NCI-H2107 treated with DMSO at 0.1 percent for 48 hours (cell line): ENCODE measurements at regions not wholly inside any gene's neighbourhood (a gene's known extent, or its start where the extent isn't known, plus 50 kb on each side); places are given as distances from the start of the nearest gene placed in this dataset.

Source experiments
- DNase-seq: peaks from one replicate; lab custom pipeline; 2025; ENCODE audit not compliant: unreplicated experiment; lab: John Stamatoyannopoulos, UW

DNA sequence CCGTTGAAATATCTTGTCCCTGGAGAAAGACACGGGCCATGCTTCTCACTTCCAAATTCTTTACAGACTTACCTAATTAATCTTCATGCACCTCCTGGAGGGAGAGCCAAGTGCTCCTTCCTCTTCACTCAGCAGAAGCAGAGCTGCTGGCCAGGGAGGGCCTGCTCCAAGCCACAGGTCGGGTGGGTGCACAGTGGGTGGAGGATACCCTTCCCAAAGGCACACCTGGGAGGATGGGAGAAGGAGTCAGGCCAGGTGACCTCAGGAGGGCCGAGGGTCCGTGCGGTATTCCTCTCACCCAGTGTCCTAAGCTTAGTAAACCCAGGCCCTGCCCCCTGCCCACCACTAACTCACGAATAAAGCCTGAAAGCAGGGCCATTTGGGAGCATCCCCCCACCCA lies 171.3 kb upstream of the RPL38 start:
- DNase-seq = no peak

GRCh38 chr17:74037320-74037719 lies 166.2 kb upstream of the RPL38 start:
- DNase-seq = no peak

- no peak for DNase-seq
These were observed 163.2 kb upstream of the RPL38 start for GRCh38 chr17:74040291-74040690.

DNA sequence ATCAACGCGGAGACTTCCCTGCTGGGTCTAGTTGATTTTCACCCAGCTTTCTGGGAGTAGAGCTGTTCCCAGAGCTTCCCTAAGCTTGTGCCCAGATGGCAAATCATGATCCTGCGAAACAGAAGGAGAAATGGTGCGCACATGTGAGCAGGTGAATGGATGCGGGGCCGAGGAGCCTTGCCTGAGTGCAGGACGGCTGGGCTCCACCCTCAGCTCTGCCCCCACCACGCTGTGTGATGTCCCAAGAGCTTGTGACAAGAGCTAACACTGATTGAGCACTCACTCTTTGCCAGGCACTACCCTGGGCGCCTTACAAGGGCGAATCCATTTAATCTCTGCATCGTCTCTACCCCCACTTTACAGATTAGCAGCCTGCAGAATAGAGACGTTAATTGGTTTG lies 162.7 kb upstream of the RPL38 start:
- DNase-seq = no peak

DNA sequence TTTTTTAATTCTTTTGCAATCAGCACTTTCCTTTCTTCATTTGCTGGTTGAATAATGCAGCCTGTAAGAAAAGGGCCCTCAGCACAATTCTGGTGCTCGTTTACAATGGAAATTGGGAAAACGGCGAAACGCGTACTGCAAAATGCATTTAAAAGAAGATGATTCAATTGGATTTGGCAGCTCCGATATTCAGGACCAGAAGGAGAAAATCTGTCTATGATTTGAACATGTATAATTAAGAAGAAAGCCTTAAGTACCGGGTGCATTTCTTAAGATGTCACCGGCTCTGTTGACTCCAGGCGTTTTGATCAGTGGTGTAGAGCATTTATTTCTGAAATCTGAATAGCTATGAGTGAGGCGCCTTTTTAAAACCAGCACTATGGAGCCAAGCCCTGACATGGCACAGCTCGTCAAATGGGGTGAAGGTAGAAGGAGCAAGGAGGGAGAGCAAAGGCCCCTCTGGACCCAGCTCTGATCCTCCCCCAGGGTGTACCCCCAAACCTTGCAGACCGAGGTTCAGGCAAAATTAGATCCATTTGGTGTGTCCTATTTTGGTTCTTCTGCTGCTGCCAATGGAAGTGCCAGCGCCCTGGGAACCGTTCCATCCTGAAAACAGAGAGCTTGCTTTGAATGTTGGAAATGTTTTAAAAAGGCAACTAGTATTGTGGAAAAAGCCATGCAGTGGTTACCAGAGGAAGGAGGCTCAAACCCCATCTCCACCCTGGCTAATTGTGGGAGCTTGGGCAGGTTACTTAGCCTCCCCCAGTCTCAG lies 161.4 kb upstream of the RPL38 start:
- DNase-seq = no peak

DNA sequence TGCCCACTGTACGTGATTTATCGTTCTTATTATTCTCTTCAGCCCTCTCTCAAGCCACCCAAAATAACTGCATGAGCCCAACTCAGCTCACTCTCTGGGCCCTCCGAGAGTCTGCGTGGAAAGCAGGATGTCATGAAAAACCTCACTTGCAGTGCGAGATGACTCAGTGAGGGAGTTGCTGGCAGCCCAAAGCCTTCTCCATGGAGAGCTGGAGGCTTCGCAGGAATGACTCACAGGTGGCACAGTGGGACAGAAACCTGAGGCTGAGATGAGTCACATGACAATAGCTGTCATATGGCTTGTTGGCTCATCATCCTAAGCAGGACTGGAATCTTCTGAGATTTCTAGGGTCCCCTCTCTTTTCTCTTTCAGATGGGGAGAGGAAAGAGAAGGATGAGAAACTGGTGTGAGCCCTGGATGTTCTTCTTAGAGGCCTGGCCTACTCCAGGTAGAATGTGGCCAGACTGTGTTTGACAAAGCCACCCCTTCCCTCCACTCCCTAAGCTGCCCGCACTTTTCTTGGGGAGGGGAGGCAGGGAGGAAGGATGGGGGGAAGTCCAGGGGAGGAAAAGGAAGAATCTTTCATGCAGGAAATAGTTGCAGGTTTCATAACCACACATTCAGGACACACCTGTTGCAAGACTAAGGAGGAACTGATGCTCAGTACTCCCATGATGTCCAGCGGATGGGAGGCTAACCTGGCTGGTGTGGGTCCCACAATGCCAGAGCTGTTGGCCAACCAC lies 160.6 kb upstream of the RPL38 start:
- DNase-seq = no peak

GRCh38 chr17:74043976-74044375 lies 159.5 kb upstream of the RPL38 start:
- no peak for DNase-seq

DNA sequence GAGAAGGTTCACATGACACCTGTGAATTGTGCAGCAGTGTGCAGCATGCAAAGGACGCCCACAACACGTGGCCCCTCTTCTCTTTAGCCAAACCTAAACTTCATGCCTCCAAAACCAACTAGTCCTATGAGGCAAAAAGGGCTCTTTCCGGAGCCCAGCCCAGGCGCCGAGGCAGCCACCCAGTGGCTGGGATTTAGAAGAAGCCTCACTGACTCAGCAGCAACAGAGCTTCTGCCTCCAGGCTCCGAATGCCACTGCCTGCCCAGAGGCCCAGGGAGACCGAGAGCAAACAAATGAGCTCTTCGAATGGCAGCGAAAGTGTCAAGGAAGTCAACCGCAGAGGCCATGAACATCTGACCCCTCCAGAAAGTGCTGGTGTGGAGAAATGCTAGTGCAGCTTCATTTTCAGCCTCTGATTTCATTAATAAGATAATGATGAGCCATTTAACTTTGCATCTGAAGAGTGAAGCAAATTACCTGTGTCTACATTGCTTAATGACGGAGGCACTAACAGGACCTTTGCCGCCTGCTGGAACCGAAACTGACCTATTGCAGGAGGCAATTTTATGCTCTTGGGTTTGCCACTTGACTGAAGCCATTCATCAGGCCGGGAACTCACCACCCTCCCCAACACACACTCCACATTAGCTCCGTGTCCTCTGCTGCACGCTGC lies 157.7 kb upstream of the RPL38 start:
- no peak for DNase-seq

DNA sequence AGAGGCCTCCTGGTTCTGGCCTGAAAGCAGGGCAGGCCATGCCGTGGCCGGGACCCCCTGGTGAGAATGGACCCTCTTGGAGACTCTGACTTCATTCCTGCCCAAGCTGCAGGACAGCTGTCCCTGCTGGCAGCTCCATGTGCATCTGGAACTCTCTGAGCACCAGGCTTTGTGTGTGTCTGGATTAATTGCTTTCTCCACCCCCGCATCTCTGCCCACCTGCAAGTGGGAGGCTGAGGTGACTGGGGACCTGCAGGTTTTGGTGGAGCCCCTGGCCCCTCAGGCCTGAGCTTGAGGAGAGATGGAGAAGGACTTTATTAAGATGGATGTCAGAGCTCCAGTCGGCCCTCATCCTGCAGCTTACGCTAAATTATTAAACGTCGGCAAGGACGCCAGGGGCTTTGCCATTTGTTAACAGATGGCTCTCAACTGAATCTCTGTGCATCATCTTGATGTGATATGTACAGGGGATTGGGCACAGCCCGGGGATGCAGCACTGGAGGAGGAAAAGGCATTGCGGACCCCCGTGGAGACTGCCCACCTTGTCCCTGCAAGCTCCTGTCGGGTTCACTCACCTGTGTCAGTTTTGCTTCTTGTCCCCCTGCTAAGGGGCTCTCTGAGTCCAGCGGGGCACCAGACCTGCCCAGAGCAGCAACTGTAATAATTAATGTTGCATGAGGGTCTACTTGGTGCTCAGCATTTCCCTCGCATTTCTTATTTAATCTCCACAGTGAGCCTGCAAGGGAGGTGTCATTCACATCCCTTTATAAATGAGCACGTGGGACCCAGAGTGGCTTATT lies 154.1 kb upstream of the RPL38 start:
- DNase-seq = no peak

- no peak for DNase-seq
These were observed 153.5 kb upstream of the RPL38 start for GRCh38 chr17:74049967-74050458.

DNA sequence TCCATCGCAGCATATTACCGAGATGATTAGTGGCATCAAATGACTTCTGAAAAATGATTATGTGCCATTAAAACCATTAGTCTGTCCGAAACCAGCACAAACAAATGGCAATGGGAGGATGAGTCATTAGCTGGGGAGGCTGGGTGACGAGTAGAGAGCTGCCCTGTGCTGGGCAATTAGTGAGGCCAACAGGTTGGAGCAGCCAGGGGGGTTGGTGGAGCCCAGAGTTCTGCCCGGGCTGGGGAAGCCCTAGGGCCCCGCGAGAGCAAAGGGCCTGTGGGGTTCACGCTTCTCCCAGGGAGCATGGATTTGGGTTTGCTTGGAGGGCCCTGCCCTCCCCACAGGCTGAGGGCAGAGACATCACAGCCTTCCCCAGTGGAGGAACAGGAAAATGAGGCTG lies 152.1 kb upstream of the RPL38 start:
- no peak for DNase-seq

- no peak for DNase-seq
These were observed 150.3 kb upstream of the RPL38 start for GRCh38 chr17:74052993-74053711.

- no peak for DNase-seq
These were observed 149.8 kb upstream of the RPL38 start for GRCh38 chr17:74053712-74054078.

GRCh38 chr17:74054249-74054648 lies 149.2 kb upstream of the RPL38 start:
- no peak for DNase-seq

DNA sequence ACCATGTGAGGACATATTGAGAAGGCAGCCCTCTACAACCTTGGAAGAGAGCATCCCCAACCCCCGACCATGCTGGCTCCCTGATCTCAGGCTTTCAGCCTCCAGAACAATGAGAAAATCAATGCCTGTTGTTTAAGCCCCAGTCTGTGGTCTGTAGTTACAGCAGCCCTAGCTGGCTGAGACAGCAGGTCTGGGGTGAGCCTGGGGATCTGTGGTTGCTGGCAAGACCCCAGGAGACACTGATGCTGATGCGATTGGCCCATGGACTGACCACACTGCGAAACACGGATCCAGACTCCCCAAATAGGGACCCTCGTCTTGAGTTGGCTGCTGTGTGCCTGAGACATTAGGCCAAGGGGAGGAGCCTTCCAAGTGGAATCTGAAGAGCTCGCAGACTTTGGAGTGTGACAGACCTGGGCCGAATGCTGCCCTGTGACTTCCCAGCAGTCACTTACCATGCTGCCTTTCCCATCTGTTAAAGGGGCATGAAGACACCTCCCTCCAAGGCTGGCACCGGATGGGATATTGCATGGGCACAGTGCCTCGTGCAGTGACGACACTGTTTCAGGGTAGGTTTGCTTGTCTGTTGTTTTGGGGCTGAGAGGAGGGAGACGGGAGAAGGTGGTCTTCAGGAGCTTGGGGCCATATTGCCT lies 147.8 kb upstream of the RPL38 start:
- peak; percentile 81 for DNase-seq

DNA sequence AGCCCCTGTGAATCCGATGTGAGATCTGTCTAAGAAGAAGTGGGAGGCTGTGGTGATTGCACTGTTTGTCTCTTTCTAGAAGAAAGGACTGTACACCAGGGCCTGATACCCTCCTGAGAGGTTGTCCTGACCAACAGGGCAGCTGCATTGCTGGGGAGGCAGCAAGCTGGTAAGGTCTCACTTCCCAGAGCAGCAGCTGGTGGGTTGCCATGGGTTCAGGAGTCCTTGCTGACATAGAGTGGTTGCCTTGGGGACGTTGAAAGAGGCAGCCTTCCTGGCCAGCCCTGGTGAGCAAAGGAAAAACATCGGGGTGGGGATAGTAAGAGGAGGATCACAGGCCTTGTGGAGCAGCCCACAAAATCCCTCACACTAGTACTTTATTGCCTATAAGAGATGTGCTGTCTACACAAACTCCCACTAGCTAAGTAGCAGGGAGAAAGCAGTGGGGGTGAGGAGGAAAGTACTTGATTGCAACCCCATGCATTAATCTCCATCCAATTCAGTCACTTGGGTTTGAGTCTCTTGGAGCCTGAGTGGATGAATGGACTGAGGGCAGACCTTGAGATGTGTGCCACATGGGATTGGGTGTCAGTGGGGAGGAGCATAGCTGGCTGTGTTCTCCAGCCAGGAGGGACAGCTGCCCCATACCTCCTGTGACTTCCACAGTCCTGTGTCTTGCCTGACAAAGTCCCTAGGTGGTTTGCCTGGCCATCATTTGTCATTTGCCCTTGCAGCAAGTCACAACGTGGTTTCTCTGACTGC lies 143.8 kb upstream of the RPL38 start:
- DNase-seq = peak; percentile 78

DNA sequence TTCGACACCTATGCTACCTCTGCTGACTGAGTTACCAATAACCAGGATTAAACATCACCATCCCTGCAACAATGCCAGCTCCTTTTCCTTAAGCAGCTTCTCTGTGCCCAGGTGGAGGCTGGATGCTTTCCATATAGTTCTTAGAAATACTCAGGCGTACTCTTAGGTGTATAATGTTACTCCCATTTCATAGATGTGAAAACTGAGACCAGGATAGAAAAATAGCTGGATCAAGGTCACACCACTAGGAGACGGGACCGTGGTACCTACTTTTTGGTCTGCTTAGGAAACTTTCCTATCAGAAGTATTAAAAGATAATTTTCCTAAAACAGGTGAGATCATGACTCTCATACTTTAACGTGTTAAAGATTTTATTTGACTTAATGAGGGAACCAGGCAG lies 141.7 kb upstream of the RPL38 start:
- no peak for DNase-seq

DNA sequence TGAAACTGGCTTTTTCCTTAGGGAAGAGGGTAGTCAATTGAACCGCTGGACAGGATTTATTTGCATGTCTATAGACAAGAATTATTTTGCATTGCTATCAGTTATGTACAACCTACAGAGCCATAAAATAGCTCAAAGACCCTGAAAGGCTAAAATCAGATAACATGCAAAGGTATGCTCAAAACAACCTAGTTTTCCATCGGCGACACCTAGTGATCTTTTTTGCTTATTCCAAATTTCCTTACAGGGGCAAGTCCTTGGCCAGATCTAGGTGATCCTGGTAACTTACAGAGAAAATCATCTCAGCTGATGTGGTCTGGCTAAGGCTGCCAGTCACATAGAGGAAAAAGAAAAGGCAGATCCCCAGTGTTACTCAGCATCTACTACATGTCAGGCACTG lies 141.2 kb upstream of the RPL38 start:
- no peak for DNase-seq

DNA sequence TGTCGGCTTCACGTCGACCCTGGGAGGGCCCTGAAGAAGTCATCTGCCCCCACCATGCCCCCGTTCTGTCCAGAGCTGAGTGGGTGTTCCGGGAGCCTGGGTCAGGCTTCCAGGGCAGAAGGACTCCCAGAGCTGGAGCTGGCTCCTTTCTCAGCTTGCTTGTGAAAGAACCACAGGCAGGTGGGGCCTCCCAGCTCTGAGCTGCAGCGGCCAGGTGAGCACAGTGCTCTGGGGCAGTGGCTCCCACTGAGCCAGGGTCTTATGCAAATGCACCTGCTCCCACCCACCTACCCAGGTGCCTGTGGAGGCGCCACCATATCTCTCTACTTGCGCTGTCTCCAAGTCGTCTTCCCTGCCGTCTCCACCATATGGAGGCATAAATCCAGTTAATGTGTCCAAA lies 140.0 kb upstream of the RPL38 start:
- no peak for DNase-seq
